WTC11 (cell line): ENCODE measurements at regions not wholly inside any gene's neighbourhood (a gene's known extent, or its start where the extent isn't known, plus 50 kb on each side); places are given as distances from the start of the nearest gene placed in this dataset.

Experiments
- ATAC-seq: fragments of 200-7000 bp; cut with Tn5 transposase; 2 replicates; pipeline ENCODE4 v1.10.0; 2021; ENCODE audit warnings: mild to moderate bottlenecking, moderate library complexity
- CTCF ChIA-PET: fragments of 300-600 bp; sonication (Branson Sonifier 250); formaldehyde crosslinking; loops from one replicate; lab custom pipeline; 2021; ENCODE audit warnings: antibody characterized with exemption; lab: Charles Lee
- POLR2A ChIA-PET: fragments of 350-600 bp; sonication (Branson Sonifier 250); formaldehyde crosslinking; loops from one replicate; lab custom pipeline; 2021; ENCODE audit warnings: antibody characterized with exemption; lab: Charles Lee
- DNase-seq: peaks from one replicate; pipeline ENCODE4 v3.0.0; 2021; ENCODE audit warnings: low spot score
- H3K27ac Mint-ChIP-seq: 2 replicates; pipeline ENCODE4 v1.8.0; 2021; ENCODE audit warnings: mixed read lengths
- H3K27me3 Mint-ChIP-seq: 2 replicates; pipeline ENCODE4 v1.8.0; 2021; ENCODE audit warnings: low read depth, mild to moderate bottlenecking, moderate library complexity, mixed read lengths
- H3K36me3 Mint-ChIP-seq: 2 replicates; pipeline ENCODE4 v1.8.0; 2021; ENCODE audit warnings: mixed read lengths
- H3K4me1 Mint-ChIP-seq: 2 replicates; pipeline ENCODE4 v1.8.0; 2022; ENCODE audit warnings: mixed read lengths
- H3K4me3 Mint-ChIP-seq: 2 replicates; pipeline ENCODE4 v1.8.0; 2021; ENCODE audit warnings: mild to moderate bottlenecking, moderate library complexity, mixed read lengths
- H3K9me3 Mint-ChIP-seq: 2 replicates; pipeline ENCODE4 v1.8.0; 2021; ENCODE audit warnings: mixed read lengths
- CREM ChIP-seq: sonication (generic); formaldehyde crosslinking; IDR thresholded peaks from 2 replicates; pipeline ENCODE4 v1.8.1; 2022; ENCODE audit warnings: mild to moderate bottlenecking, missing genetic modification reagents, moderate library complexity
- FOXJ3 ChIP-seq: sonication (generic); formaldehyde crosslinking; IDR thresholded peaks from 2 replicates; pipeline ENCODE4 v1.9.0; 2021; ENCODE audit warnings: missing genetic modification reagents, mild to moderate bottlenecking, borderline replicate concordance
- HMGA2 ChIP-seq: fragments of 250-450 bp; sonication (Bioruptor Pico); IDR thresholded peaks from 2 replicates; pipeline ENCODE4 v1.4.0; 2021; ENCODE audit warnings: mild to moderate bottlenecking, moderate library complexity
- JAZF1 ChIP-seq: fragments of 250-450 bp; sonication (Bioruptor Pico); IDR thresholded peaks from 2 replicates; pipeline ENCODE4 v1.9.0; 2021; ENCODE audit warnings: moderate library complexity, mild to moderate bottlenecking, inconsistent platforms
- JUN ChIP-seq: sonication (generic); formaldehyde crosslinking; IDR thresholded peaks from 2 replicates; pipeline ENCODE4 v1.8.0; 2023; ENCODE audit warnings: mild to moderate bottlenecking, missing genetic modification reagents
- KAT7 ChIP-seq: sonication (generic); formaldehyde crosslinking; IDR thresholded peaks from 2 replicates; pipeline ENCODE4 v1.8.1; 2023; ENCODE audit warnings: missing genetic modification reagents, mild to moderate bottlenecking, borderline replicate concordance
- NFYB ChIP-seq: sonication (generic); formaldehyde crosslinking; conservative IDR thresholded peaks from 2 replicates; pipeline ENCODE4 v1.8.0; 2022; ENCODE audit warnings: low read depth, missing genetic modification reagents
- NR2C2 ChIP-seq: sonication (generic); formaldehyde crosslinking; IDR thresholded peaks from 2 replicates; pipeline ENCODE4 v1.8.0; 2022; ENCODE audit warnings: mild to moderate bottlenecking, missing genetic modification reagents
- SP1 ChIP-seq: sonication (generic); formaldehyde crosslinking; conservative IDR thresholded peaks from 2 replicates; pipeline ENCODE4 v1.8.1; 2022; ENCODE audit warnings: missing genetic modification reagents
- TCF7 ChIP-seq: sonication (generic); formaldehyde crosslinking; IDR thresholded peaks from 2 replicates; pipeline ENCODE4 v1.8.0; 2022; ENCODE audit warnings: mild to moderate bottlenecking, low read depth, missing genetic modification reagents, moderate library complexity
- ZNF396 ChIP-seq: fragments of 250-450 bp; sonication (Bioruptor Pico); IDR thresholded peaks from 2 replicates; pipeline ENCODE4 v1.8.0; 2021; ENCODE audit warnings: mild to moderate bottlenecking, moderate library complexity, borderline replicate concordance
- TF ChIP-seq, protein P1 (sequence below): sonication (generic); formaldehyde crosslinking; IDR thresholded peaks from 2 replicates; pipeline ENCODE4 v1.8.0; 2023; ENCODE audit warnings: mild to moderate bottlenecking, missing genetic modification reagents
- TF ChIP-seq, protein P2 (sequence below): sonication (generic); formaldehyde crosslinking; IDR thresholded peaks from 2 replicates; pipeline ENCODE4 v1.8.1; 2023; ENCODE audit warnings: mild to moderate bottlenecking, missing genetic modification reagents
- TF ChIP-seq, protein P3 (sequence below): sonication (generic); formaldehyde crosslinking; IDR thresholded peaks from 2 replicates; pipeline ENCODE4 v1.8.1; 2022; ENCODE audit warnings: mild to moderate bottlenecking, missing genetic modification reagents, moderate library complexity, borderline replicate concordance
- TF ChIP-seq, protein P4 (sequence below): sonication (generic); formaldehyde crosslinking; IDR thresholded peaks from 2 replicates; pipeline ENCODE4 v1.8.1; 2022; ENCODE audit warnings: mild to moderate bottlenecking, moderate library complexity, missing genetic modification reagents
- TF ChIP-seq, protein P5 (sequence below): sonication (generic); formaldehyde crosslinking; IDR thresholded peaks from 2 replicates; pipeline ENCODE4 v1.8.0; 2022; ENCODE audit warnings: mild to moderate bottlenecking, missing genetic modification reagents
- TF ChIP-seq, protein P6 (sequence below): fragments of 250-450 bp; sonication (Bioruptor Pico); IDR thresholded peaks from 2 replicates; pipeline ENCODE4 v1.8.0; 2021; ENCODE audit warnings: mild to moderate bottlenecking

DNA sequence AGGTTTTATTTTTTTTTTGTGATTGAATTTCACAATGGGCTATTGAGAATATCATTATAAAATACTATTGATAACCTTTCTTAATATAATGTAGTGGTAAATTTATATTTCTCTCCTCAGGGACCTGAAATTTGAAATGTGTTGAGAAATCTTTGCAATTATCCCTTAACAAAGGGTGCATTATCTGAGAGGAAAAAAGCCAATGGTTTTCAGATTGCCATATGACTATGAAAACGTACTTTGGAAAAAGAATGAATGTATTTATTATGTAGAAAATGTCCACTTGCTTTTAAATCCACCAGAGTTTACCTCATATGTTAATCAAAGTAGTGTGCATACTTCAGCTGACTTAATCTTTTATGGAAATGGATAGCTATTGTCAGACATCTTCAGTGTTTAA, 441.1 kb downstream of the AMY1C start:
- POLR2A ChIA-PET: no interaction called here

DNA sequence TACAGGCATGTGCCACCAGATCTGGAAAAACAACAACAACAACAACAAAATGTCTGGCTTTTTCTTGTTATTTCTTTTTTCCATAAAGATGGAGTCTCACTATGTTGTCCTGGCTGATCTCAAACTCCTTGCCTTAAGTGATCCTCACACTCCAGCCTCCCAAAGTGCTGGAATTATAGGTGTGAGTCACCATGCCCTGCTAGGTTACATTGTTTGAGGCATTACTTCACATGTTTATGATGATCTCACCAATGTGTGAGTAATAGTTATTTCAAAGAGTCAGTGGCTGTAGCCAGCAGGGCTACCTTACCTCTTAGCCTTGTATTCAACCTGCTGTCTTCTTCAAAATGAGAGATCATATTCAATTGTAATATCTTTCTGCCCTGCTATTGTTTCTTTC, 445.7 kb downstream of the AMY1C start:
- peaks cover 7% of the 10 kb centered on the region for H3K9me3 Mint-ChIP-seq
- H3K4me1 Mint-ChIP-seq: no peaks in the 10 kb centered on the region
- ATAC-seq (no peak), DNase-seq (no peak)
- H3K4me3 Mint-ChIP-seq: no peak overlapping the region
- TF ChIP-seq, protein P1, sequence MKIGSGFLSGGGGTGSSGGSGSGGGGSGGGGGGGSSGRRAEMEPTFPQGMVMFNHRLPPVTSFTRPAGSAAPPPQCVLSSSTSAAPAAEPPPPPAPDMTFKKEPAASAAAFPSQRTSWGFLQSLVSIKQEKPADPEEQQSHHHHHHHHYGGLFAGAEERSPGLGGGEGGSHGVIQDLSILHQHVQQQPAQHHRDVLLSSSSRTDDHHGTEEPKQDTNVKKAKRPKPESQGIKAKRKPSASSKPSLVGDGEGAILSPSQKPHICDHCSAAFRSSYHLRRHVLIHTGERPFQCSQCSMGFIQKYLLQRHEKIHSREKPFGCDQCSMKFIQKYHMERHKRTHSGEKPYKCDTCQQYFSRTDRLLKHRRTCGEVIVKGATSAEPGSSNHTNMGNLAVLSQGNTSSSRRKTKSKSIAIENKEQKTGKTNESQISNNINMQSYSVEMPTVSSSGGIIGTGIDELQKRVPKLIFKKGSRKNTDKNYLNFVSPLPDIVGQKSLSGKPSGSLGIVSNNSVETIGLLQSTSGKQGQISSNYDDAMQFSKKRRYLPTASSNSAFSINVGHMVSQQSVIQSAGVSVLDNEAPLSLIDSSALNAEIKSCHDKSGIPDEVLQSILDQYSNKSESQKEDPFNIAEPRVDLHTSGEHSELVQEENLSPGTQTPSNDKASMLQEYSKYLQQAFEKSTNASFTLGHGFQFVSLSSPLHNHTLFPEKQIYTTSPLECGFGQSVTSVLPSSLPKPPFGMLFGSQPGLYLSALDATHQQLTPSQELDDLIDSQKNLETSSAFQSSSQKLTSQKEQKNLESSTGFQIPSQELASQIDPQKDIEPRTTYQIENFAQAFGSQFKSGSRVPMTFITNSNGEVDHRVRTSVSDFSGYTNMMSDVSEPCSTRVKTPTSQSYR (CRISPR knock-in tag): no peak
- TF ChIP-seq NR2C2 (CRISPR knock-in tag): no peak
- TF ChIP-seq, protein P2, sequence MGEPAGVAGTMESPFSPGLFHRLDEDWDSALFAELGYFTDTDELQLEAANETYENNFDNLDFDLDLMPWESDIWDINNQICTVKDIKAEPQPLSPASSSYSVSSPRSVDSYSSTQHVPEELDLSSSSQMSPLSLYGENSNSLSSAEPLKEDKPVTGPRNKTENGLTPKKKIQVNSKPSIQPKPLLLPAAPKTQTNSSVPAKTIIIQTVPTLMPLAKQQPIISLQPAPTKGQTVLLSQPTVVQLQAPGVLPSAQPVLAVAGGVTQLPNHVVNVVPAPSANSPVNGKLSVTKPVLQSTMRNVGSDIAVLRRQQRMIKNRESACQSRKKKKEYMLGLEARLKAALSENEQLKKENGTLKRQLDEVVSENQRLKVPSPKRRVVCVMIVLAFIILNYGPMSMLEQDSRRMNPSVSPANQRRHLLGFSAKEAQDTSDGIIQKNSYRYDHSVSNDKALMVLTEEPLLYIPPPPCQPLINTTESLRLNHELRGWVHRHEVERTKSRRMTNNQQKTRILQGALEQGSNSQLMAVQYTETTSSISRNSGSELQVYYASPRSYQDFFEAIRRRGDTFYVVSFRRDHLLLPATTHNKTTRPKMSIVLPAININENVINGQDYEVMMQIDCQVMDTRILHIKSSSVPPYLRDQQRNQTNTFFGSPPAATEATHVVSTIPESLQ: no peak
- TF ChIP-seq, protein P3, sequence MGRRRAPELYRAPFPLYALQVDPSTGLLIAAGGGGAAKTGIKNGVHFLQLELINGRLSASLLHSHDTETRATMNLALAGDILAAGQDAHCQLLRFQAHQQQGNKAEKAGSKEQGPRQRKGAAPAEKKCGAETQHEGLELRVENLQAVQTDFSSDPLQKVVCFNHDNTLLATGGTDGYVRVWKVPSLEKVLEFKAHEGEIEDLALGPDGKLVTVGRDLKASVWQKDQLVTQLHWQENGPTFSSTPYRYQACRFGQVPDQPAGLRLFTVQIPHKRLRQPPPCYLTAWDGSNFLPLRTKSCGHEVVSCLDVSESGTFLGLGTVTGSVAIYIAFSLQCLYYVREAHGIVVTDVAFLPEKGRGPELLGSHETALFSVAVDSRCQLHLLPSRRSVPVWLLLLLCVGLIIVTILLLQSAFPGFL (CRISPR knock-in tag): no peak
- ChIA-PET CTCF (no interaction called here), POLR2A (no interaction called here)
- H3K27me3 Mint-ChIP-seq: no peaks in the 10 kb centered on the region
- H3K27ac Mint-ChIP-seq: no peak overlapping the region
- peaks cover 3% of the 10 kb centered on the region; the same call in 1 of the 2 replicates for H3K36me3 Mint-ChIP-seq

More for the DNA sequence above, 441.1 kb downstream of the AMY1C start:
- Mint-ChIP-seq H3K4me3 (no peak overlapping the region), H3K36me3 (peaks cover 3% of the 10 kb centered on the region; the same call in 1 of the 2 replicates), H3K27ac (no peak overlapping the region), H3K9me3 (peaks cover 7% of the 10 kb centered on the region), H3K4me1 (no peaks in the 10 kb centered on the region), H3K27me3 (no peaks in the 10 kb centered on the region)
- CTCF ChIA-PET: no interaction called here
- ATAC-seq (no peak), DNase-seq (no peak)
- no peak for TF ChIP-seq HMGA2 (CRISPR knock-in tag)
- TF ChIP-seq CREM (CRISPR knock-in tag): no peak
- TF ChIP-seq, protein P4, sequence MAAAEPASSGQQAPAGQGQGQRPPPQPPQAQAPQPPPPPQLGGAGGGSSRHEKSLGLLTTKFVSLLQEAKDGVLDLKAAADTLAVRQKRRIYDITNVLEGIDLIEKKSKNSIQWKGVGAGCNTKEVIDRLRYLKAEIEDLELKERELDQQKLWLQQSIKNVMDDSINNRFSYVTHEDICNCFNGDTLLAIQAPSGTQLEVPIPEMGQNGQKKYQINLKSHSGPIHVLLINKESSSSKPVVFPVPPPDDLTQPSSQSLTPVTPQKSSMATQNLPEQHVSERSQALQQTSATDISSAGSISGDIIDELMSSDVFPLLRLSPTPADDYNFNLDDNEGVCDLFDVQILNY: no peak
- no peak for TF ChIP-seq NFYB (CRISPR knock-in tag)
- no peak for TF ChIP-seq JAZF1 (CRISPR knock-in tag)
- TF ChIP-seq, protein P5, sequence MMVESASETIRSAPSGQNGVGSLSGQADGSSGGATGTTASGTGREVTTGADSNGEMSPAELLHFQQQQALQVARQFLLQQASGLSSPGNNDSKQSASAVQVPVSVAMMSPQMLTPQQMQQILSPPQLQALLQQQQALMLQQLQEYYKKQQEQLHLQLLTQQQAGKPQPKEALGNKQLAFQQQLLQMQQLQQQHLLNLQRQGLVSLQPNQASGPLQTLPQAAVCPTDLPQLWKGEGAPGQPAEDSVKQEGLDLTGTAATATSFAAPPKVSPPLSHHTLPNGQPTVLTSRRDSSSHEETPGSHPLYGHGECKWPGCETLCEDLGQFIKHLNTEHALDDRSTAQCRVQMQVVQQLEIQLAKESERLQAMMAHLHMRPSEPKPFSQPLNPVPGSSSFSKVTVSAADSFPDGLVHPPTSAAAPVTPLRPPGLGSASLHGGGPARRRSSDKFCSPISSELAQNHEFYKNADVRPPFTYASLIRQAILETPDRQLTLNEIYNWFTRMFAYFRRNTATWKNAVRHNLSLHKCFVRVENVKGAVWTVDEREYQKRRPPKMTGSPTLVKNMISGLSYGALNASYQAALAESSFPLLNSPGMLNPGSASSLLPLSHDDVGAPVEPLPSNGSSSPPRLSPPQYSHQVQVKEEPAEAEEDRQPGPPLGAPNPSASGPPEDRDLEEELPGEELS (CRISPR knock-in tag): no peak
- no peak for TF ChIP-seq FOXJ3 (CRISPR knock-in tag)
- TF ChIP-seq ZNF396: no peak
- TF ChIP-seq JUN (CRISPR knock-in tag): no peak
- TF ChIP-seq, protein P6, sequence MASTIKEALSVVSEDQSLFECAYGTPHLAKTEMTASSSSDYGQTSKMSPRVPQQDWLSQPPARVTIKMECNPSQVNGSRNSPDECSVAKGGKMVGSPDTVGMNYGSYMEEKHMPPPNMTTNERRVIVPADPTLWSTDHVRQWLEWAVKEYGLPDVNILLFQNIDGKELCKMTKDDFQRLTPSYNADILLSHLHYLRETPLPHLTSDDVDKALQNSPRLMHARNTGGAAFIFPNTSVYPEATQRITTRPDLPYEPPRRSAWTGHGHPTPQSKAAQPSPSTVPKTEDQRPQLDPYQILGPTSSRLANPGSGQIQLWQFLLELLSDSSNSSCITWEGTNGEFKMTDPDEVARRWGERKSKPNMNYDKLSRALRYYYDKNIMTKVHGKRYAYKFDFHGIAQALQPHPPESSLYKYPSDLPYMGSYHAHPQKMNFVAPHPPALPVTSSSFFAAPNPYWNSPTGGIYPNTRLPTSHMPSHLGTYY: no peak
- no peak for TF ChIP-seq TCF7 (CRISPR knock-in tag)
- TF ChIP-seq, protein P2: no peak
- no peak for TF ChIP-seq SP1
- no peak for TF ChIP-seq KAT7 (CRISPR knock-in tag)
